KBM-7 (cell line): ENCODE measurements at regions not wholly inside any gene's neighbourhood (a gene's known extent, or its start where the extent isn't known, plus 50 kb on each side); places are given as distances from the start of the nearest gene placed in this dataset.
"Not testable (repeated sequence)": the region's sequence is repeated elsewhere in the genome, so short reads cannot be mapped to it uniquely, and the experiment has no call there.

Experiments
- DNase-seq: peaks from one replicate; pipeline ENCODE4 v3.0.0-alpha.2; 2015
- in situ Hi-C: fragments of 300-500 bp; cut with MboI; formaldehyde crosslinking; loops from 2 replicates; pipeline ENCODE4 v1.14.3; 2020; ENCODE audit warnings: low sequenced_read_pairs, low pct_unique_long_range_greater_than_20kb, mixed read lengths

- DNase-seq = no peak
- in situ Hi-C loops = no loop called here
Observed at GRCh38 chr11:87460279-87460678, 422.5 kb downstream of the TMEM135 start.

- DNase-seq = no peak
- in situ Hi-C loops = no loop called here
Observed at GRCh38 chr11:87459351-87459750, 421.6 kb downstream of the TMEM135 start.

GRCh38 chr11:87456499-87456898 is 418.8 kb downstream of the TMEM135 start:
- in situ Hi-C loops = no loop called here
- DNase-seq = no peak

GRCh38 chr11:87455180-87455579 is 417.4 kb downstream of the TMEM135 start:
- DNase-seq = no peak
- in situ Hi-C loops = no loop called here

GRCh38 chr11:87454241-87454640 is 416.5 kb downstream of the TMEM135 start:
- in situ Hi-C loops = no loop called here
- no peak for DNase-seq

- no peak for DNase-seq
- in situ Hi-C loops = no loop called here
Observed at GRCh38 chr11:87453531-87454089, 415.9 kb downstream of the TMEM135 start.

GRCh38 chr11:87452025-87452424 is 414.3 kb downstream of the TMEM135 start:
- DNase-seq, in situ Hi-C loops: not testable (repeated sequence)

- no peak for DNase-seq
- in situ Hi-C loops = no loop called here
Observed at GRCh38 chr11:87451395-87451794, 413.7 kb downstream of the TMEM135 start.

- in situ Hi-C loops = no loop called here
- no peak for DNase-seq
Observed at GRCh38 chr11:87447606-87448005, 409.9 kb downstream of the TMEM135 start.

GRCh38 chr11:87444993-87445392 is 407.3 kb downstream of the TMEM135 start:
- no peak for DNase-seq
- in situ Hi-C loops = no loop called here

GRCh38 chr11:87443707-87444106 is 406.0 kb downstream of the TMEM135 start:
- DNase-seq = no peak
- in situ Hi-C loops = no loop called here

- no peak for DNase-seq
- in situ Hi-C loops = no loop called here
Observed at GRCh38 chr11:87440076-87440770, 402.5 kb downstream of the TMEM135 start.

- in situ Hi-C loops = no loop called here
- DNase-seq = no peak
Observed at GRCh38 chr11:87438416-87438815, 400.7 kb downstream of the TMEM135 start.

- DNase-seq = no peak
- in situ Hi-C loops = no loop called here
Observed at GRCh38 chr11:87437844-87438223, 400.1 kb downstream of the TMEM135 start.

- no peak for DNase-seq
- in situ Hi-C loops = no loop called here
Observed at GRCh38 chr11:87437133-87437843, 399.6 kb downstream of the TMEM135 start.

- no peak for DNase-seq
- in situ Hi-C loops = no loop called here
Observed at GRCh38 chr11:87432022-87432421, 394.3 kb downstream of the TMEM135 start.

- no peak for DNase-seq
- in situ Hi-C loops = no loop called here
Observed at GRCh38 chr11:87431392-87431791, 393.7 kb downstream of the TMEM135 start.

GRCh38 chr11:87430821-87431220 is 393.1 kb downstream of the TMEM135 start:
- DNase-seq = no peak
- in situ Hi-C loops = no loop called here

GRCh38 chr11:87429996-87430395 is 392.3 kb downstream of the TMEM135 start:
- in situ Hi-C loops = no loop called here
- no peak for DNase-seq

GRCh38 chr11:87428266-87428665 is 390.5 kb downstream of the TMEM135 start:
- no peak for DNase-seq
- in situ Hi-C loops = no loop called here

GRCh38 chr11:87425943-87426342 is 388.2 kb downstream of the TMEM135 start:
- no peak for DNase-seq
- in situ Hi-C loops = no loop called here
